HG02938 (cell line): ENCODE measurements at regions not wholly inside any gene's neighbourhood (a gene's known extent, or its start where the extent isn't known, plus 50 kb on each side); places are given as distances from the start of the nearest gene placed in this dataset.
"Not testable (repeated sequence)": the region's sequence is repeated elsewhere in the genome, so short reads cannot be mapped to it uniquely, and the experiment has no call there.

Experiments used
- ATAC-seq: cut with Tn5 transposase; IDR thresholded peaks from one replicate; pipeline ENCODE4 v1.9.1; 2021; ENCODE audit warnings: mild to moderate bottlenecking, moderate library complexity; ENCODE audit not compliant: unreplicated experiment

DNA sequence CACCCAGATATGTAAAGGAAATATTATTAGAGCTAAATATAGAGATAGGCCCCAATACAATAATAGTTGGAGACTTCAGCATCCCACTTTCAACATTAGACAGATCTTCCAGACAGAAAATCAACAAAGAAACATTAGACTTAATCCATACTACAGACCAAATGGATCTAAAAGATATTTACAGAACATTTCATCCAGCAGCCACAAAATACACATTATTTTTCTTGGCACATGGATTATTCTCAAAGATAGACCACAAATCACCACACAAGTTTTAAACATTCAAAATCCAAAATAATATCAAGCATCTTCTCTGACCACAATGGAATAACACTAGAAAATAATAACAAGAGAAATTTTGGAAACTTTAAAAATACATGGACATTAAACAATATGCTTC, 1159.1 kb upstream of the CITED2 start:
- no peak for ATAC-seq

DNA sequence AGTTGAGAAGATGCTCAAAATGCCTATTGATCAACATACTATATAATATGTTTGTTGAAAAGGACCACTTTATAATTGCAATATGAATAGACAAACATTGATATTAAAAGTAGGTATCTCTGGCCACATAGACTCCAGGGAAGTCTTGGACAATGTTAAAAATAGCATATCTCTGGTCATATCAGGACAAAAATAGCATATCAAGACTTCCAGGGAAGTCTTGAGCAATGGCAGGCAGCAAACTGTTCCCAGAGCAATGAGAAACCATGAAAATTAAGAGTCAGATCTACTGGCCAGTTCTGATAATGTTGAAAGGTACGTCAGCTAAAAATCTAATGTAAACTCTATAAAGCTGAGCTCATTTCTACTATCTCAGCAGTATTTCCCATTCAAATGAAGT, 1130.3 kb upstream of the CITED2 start:
- ATAC-seq: no peak

DNA sequence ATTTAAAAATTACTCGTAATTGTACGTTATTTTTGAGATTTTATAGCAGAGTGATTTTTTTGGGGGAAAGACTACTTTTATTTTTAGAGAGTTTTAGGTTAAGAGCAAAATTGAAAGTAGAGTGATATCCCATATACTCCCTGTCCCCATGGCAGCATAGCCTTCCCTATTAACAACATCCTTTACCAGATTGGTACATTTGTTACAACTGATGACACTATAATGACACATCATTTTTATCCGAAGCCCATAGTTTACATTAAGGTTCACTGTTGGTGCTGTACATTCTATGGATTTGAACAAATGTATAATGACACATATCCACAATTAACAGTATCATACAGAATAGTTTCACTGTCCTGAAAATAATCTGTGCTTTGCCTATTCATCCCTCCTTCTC, 1126.4 kb upstream of the CITED2 start:
- ATAC-seq: no peak

DNA sequence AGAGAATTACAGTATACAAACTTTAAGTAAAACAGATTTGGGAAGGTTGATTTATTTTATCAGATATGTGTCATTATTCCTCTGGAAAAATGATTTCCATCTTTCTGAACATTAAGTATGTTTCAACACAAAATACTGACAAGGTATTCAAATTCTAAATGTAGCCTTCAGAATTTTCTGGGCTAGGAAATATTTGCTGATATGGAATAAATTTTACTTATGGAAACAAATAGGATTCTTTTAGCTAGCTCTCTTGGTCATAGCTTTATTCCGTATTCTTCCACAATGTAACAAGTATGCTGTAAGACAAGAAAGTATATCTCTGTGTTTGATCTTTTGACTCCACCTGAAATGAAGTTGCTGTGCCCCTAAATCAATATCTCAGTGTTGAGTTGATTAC, 1125.2 kb upstream of the CITED2 start:
- ATAC-seq: no peak

DNA sequence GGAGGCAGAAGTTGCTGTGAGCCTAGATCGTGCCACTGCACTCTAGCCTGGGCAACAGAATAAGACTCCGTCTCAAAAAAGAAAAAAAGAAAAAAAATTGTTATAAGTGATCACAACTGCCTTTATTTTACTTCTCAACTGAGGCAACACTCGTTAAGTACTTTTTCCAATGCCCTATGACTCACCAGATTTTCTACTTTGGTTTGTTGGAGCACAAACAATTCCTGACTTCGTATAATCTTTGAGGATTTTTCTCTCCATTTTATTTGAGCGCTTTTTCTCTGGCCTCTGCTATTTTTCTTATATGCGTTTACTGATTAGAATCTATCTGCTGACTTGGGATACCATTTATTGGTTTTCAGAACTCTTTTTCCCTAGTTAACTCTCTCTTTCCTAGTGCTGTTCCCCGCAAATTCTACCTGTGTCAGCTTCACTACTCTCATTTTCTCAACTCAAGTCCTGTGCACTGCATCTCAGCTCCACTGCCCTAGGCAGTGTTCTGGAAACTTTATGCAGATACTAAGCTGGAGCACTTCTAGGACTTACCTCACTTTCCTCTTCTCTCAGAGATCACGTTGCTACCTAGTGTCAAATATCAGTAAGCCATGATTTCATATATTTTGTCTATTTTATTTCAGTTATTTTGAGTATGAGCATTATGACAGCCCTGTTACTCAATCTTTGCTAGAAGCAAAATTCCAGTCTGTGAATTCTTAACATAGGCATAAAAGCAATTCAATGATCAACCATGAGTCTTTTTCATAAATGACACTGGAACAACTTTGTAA, 1120.1 kb upstream of the CITED2 start:
- no peak for ATAC-seq

DNA sequence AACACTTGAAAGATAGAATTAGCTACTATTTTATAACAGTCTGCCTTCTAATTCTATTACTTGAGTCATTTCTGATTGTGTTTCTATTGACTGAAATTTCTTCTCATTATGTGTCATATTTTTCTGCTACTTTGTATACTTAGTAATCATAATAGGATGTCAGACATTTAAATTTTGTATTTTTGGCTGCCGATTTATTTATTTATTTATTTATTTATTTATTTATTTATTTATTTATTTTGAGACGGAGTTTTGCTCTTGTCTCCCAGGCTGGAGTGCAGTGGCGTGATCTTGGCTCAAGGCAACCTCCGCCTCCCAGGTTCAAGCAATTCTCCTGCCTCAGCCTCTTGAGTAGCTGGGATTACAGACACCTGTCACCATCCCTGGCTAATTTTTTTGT, 1119.0 kb upstream of the CITED2 start:
- not testable (repeated sequence) for ATAC-seq

DNA sequence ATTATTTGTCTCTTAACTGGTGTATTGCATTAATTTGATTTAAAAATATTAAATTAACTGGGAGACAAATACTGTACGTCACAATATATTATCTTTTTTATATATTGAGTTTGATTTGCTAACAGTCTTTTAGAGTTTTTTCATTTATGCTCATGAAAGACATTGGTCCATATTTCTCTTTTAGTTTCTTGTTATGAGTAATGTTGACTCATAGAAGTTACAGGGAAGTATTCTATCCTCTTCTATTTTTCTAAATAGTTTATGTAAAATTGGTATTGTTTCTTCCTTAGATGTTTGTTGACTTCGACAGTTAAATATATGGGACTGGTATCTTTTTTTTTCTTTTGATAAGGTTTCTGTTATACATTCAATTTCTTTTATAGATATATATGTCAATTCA, 1115.6 kb upstream of the CITED2 start:
- ATAC-seq: no peak

DNA sequence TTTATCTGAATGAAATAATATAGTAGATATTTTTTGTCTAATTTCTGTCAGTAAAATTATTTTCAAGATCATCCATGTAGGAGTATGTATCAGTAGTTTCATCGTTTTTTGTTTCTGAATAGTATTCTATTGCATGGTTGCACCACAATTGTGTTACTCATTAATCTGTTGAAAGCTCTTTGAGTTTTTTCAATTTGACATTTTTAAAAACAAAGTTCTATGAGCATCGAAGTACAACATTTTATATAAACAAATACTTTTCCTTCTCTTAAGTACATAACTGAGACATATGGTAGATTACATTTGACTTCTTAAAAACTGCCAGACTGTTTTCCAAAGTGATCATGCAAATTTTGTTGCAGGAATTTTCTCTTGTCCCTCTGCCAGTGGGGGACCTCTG, 1113.1 kb upstream of the CITED2 start:
- no peak for ATAC-seq

DNA sequence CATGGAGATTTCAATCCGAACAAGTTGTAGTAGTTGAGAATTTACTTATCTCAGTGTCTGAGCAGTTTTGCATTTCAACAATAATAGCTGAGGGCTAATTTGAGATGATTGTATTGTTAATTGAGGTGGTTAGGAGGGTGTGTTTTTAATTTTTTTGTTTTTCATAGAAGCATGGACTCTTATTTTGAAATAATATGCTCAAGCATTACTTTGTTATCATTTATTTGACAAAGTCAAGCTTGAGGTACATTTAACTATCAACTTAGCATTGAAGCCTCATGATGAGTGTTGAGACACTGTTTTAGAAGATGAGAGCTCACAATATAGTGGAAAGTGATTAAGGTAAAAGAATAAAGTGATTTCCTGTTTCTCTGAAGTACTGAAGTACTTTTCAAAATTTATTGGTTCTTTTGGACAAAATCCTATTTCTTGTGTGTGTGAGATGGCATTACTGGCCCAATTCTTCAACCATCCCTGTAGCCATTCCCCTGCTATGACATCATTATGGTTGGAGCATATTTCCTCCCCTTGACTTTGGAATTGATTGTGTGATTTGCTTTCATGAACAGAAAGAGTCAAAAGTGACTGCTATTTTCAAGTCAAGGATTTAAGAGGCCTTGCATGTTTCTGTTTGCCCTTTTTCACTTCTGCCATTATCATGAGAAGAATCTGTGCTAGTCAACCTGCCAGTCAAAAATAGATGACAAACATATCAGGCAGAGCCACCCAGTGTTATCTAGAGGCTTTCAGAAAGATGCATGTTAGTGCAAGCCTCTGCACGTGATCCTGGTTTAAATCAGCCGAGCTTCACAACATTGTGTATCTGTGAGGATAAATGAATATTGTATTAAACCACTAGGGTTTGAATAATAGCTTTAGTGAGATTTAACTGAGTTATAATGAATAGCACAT, 1112.3 kb upstream of the CITED2 start:
- ATAC-seq: no peak

DNA sequence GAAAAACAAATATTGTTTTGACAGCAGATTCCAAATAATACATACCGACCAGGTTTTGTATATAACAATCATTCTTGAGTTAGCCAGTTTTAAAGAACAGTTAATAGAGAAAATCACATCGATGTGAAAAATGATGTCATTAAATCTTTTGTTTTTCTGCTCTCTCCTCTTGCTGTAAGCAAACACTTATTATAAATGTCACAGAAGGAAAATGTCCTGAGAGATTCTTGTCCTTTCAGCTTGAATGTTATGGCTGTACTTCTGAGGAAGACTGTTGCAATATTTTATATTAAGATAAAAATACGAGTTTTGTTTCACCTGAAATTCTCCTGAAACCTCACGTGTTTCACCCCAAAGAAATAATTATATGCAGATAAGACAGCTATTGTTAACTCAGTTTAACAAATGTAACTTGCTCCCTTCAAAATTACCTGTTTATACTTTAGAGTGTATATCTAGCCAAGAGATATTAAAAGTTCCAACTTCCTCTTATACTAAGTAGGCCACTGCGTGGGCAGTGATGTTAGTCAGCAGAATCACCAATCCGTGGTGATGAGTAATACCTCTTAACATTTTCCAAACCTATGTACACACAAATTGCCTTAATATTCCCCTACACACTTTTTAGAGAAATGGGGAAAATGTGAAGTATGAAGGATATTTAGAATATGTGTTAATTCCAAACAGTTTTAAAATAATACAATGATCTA, 1111.4 kb upstream of the CITED2 start:
- ATAC-seq: no peak

DNA sequence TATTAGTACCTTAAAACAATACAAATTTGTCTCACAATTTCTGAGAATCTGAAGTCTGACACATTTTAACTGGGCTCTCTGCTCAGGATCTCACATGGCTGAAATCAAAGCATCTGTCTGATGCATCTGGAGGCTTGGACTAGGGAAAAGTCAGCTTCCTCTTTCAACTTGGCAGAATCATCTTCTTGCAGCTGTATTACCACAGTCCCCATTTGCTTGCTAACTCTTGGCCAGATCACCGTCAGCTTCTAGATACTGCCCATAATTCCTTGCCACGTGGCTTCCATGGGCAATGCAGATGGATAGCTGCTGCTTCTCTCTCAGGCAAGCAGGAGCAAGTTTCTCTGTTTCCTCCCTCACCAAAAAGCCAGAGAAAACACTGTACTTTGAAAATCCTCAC, 1106.4 kb upstream of the CITED2 start:
- ATAC-seq: no peak

DNA sequence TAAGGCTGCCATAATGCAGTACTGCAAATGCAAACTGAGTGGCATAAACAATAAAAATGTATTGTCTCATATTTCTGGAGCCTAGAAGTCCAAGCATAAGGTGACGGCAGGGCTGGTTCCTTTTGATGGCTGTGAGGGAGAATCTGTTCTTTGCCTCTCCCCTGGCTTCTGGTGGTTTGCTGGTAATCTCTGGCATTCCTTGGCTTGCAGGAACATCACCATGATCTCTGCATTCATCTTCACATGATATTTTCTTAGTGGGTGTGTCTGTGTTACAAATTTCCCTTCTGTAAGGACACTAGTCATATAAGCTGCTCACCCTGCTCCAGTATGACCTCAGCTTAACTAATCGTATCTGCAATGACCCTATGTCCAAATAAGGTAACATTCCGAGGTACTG, 1104.2 kb upstream of the CITED2 start:
- ATAC-seq: no peak

DNA sequence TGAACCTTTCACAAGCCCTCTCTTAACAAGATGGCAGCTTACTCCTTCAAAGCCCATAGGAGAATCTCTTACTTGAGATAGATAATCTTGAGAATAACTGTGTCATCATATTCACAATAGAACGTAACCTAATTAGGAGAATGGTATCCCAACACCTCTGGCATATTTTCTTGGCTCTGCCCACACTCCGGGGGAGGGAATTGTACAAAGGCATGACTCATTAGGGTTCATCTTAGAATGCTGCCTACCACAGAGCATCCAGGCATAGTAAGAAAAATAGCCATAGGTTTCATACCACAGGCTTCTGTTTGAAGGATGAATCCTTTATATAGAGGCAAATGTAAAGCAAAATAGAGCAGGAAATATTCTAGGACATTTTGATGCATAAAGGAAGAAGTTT, 1100.6 kb upstream of the CITED2 start:
- ATAC-seq: no peak

DNA sequence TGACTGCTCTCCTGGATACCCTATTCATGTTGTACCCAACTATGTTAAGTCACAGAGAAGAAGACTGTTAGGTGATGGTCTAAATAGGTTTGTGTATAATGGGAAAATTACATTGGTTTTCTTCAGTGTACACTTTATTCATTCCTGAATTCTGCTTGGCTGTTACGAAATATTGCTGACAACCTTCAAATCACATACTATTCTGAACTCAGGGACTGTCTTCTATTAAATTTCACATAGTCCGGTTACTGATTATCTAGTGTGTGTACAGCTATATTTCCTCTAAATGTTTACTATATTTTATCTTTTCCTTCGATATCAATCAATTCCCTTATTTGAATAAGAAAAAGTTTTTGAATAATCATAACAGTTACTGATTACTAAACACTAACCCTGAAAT, 1090.3 kb upstream of the CITED2 start:
- ATAC-seq: no peak

DNA sequence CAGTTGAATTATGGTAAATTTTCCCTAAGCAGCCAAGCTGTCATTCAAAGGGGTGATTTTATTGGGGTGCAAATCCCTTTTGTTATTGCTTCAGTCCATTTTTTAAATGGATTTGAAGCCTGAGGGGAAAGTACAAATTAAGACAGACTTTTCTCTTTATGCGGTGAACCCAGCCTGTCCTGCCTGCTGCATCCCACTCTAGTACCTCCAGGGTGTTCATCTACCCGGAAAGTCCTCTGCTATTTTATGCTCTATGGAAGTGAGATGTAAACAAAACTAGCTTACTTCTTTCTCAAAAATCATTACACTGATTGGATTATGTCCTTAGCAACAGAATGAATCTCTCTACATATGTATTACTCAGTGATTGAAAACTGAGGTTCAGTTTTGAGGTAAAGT, 1088.9 kb upstream of the CITED2 start:
- no peak for ATAC-seq

DNA sequence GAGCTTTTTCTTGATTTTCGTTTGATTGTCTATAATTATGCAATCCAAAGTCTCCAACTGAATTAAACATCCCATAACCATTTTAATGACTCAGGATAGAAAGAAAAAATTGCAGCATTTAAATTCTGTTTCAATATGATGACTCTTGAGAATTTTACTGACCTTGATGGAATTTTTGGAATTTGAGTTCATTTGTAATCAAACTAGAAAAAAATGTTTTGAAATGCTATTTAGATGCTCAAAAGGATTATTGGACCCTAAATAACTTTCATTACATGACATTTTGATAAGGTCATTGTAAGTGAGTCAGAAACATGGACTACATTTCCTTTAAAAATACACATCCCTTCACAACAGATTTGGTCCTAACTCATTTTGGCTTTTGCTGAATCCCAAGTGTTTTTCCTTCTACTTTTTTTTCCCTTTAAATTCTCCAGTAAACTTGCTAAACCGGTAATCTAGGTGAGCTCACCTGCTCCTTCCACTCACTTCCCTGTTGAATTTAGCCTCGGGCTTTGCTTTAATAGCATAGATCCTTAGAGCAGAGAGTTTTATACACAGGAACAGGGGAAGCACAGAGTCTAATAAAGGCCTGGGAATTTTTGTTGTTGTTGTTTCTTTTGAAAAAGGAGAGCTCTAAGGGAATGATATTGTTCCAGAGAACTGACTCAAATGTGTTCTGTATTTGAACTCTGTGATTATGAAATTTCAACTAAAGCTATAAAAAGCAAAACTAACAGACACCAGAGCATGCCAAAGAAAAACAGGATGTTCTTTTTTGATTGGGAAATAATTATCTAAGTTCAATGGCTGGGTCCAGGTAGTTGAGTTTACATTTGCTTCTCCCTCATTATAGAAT, 1088.2 kb upstream of the CITED2 start:
- ATAC-seq: no peak

DNA sequence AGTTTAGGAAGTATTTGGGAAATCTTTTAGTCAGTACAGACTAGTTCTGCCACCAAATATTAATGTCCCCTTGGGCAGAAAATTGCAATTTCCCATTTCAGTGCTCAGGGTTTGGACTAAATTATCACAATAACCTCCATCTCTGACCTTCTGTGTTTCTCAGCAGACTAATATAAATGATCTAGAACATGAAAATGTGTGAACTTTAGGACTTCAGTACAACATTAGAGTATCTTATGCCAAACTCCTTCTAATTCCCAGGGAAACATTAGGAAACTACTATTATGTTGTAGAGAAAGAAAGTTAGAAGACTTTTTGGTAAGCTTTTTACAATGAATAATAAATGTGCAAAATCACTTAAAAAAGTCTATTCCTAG, 1087.6 kb upstream of the CITED2 start:
- no peak for ATAC-seq

DNA sequence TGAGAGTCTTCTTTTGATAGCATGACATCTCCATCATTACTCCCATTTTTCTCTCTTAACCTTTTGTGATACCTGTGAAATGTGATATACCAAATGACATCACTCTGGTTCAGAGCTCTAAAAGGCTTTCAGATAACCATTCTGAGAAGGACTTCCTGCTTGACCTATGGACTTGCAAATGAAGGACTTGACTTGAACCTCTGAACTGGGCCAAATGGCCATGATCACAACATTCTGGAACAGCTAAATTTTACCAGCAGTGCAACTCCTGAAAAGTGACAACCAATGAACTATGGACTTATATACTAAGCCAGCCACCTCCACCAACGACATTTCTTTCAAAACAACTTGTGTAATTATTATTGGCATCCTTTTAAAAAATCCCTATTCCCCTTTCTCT, 1085.8 kb upstream of the CITED2 start:
- no peak for ATAC-seq

DNA sequence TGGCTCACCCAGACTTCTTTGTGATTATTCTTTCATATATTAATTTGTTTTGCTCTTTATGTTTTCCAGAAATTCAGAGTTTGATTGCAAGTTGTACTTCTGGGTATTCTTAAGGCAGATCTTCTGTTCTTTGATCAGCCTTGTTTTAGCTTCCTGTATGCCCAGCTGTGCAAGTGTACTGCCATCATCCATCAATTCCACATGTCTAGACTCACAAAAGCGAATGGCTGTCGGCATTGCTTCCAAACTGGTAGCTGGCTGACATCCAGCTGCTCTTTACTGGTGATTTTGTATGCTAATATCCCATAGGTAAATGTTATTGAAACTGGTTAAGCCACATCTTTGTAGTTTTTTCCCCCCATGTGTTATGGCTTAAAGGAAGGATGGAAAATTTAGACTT, 1084.8 kb upstream of the CITED2 start:
- ATAC-seq: no peak

DNA sequence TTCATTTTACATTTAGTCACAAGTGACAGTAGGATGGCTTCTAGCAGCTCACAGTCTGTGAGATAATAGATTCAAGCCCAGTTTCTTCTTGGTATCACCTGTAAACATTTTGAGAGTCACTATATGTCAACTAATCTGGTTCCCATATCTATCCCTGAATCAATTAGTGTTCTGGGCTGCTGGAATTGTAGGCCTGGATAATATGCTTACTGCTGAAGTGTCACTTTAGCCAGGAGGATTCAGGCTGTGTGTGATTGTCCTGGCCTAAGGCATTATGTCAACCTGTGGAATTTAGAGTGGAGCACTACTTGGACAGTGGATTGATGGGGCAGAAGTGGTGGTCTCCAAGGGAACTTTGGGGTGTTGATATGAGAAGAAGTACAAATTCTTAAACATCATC, 1071.8 kb upstream of the CITED2 start:
- no peak for ATAC-seq
